Upper lobe of left lung (tissue), 6 donors: ENCODE measurements at regions not wholly inside any gene's neighbourhood (a gene's known extent, or its start where the extent isn't known, plus 50 kb on each side); places are given as distances from the start of the nearest gene placed in this dataset.

Experiments
- ATAC-seq, 2 donors: fragments of 200-7000 bp; cut with Tn5 transposase; one replicate each; pipeline ENCODE4 v1.9.1; 2022; ENCODE audit warnings: mild to moderate bottlenecking in 2 of 2, moderate library complexity in 2 of 2; ENCODE audit not compliant: low FRiP score in 2 of 2
- DNase-seq, 2 donors: peaks; one replicate each; pipeline ENCODE4 v3.0.0-alpha.2; 2019 to 2020
- H3K27ac ChIP-seq, 4 donors: fragments of 200-600 bp; sonication (generic); one replicate each; pipeline ENCODE4 v1.5.1; 2016 to 2019
- H3K27me3 ChIP-seq, 4 donors: fragments of 200-600 bp; sonication (generic); one replicate each; pipeline ENCODE4 v1.5.1; 2017 to 2019
- H3K36me3 ChIP-seq, 4 donors: fragments of 200-600 bp; sonication (generic); one replicate each; pipeline ENCODE4 v1.5.1; 2016 to 2019
- H3K4me1 ChIP-seq, 4 donors: fragments of 200-600 bp; sonication (generic); one replicate each; pipeline ENCODE4 v1.5.1; 2018 to 2019
- H3K4me3 ChIP-seq, 4 donors: fragments of 200-600 bp; sonication (generic); one replicate each; pipeline ENCODE4 v1.5.1; 2017 to 2019; ENCODE audit warnings: mild to moderate bottlenecking in 2 of 4, moderate library complexity in 1 of 4
- H3K9me3 ChIP-seq, 4 donors: fragments of 200-600 bp; sonication (generic); one replicate each; pipeline ENCODE4 v1.5.1; 2018 to 2019
- CTCF ChIP-seq, 6 experiments: fragments of 450-650 bp in 4 of 6; fragments of 200-600 bp in 2 of 6; sonication (generic) in 2 of 6; IDR thresholded peaks; one replicate each; pipeline ENCODE4 v1.5.1; 2016 to 2019; ENCODE audit warnings: antibody characterized with exemption in 6 of 6
- EP300 ChIP-seq, 4 donors: sonication (generic); formaldehyde crosslinking; IDR thresholded peaks; one replicate each; pipeline ENCODE4 v1.5.1; 2017; ENCODE audit warnings: antibody characterized with exemption in 4 of 4, control low read depth in 2 of 4
- POLR2A ChIP-seq, 4 donors: fragments of 450-650 bp; IDR thresholded peaks; one replicate each; pipeline ENCODE4 v1.5.1; 2016 to 2017; ENCODE audit warnings: antibody characterized with exemption in 4 of 4, mild to moderate bottlenecking in 2 of 4
- POLR2AphosphoS5 ChIP-seq, 2 donors: sonication (generic); formaldehyde crosslinking; IDR thresholded peaks; one replicate each; pipeline ENCODE4 v1.5.1; 2017; ENCODE audit warnings: antibody characterized with exemption in 2 of 2
- WGBS, 2 donors: methylation state at CpG; one replicate each; pipeline ENCODE4 v1.1.5; 2017 to 2018; 5-methylcytosine and 5-hydroxymethylcytosine counted together
- donor health status: DM: no; HTN: no; CAD: no; lungs with moderate emphysema.
- donor health status: DM: no; HTN: yes; CAD: no; lungs with severe emphysema.

- no peaks in the 10 kb centered on the region for H3K36me3 ChIP-seq
- H3K4me1 ChIP-seq = no peaks in the 10 kb centered on the region
- DNase-seq (no peak), ATAC-seq (no peak)
- no peaks in the 10 kb centered on the region for H3K9me3 ChIP-seq
- H3K27me3 ChIP-seq = no peaks in the 10 kb centered on the region
- H3K27ac ChIP-seq = no peak overlapping the region
- TF ChIP-seq EP300 (IDR thresholded peaks at IDR 0.05) (no peak), POLR2A (IDR thresholded peaks at IDR 0.05) (no peak), CTCF (IDR thresholded peaks at IDR 0.05) (no peak), POLR2AphosphoS5 (IDR thresholded peaks at IDR 0.05) (no peak)
- 85 to 91% methylated on average over 4 of the region's 4 CpGs for WGBS, 2 donors
- H3K4me3 ChIP-seq = no peak overlapping the region
Observed at GRCh38 chr7:42625421-42625820, 286.4 kb downstream of the C7orf25 start.

- H3K27ac ChIP-seq = no peak overlapping the region
- H3K36me3 ChIP-seq = no peaks in the 10 kb centered on the region
- TF ChIP-seq POLR2AphosphoS5 (IDR thresholded peaks at IDR 0.05) (no peak), POLR2A (IDR thresholded peaks at IDR 0.05) (no peak), EP300 (IDR thresholded peaks at IDR 0.05) (no peak), CTCF (IDR thresholded peaks at IDR 0.05) (no peak)
- H3K27me3 ChIP-seq = no peaks in the 10 kb centered on the region
- no peaks in the 10 kb centered on the region for H3K4me1 ChIP-seq
- DNase-seq (no peak), ATAC-seq (no peak)
- no peaks in the 10 kb centered on the region for H3K9me3 ChIP-seq
- H3K4me3 ChIP-seq = no peak overlapping the region
Observed at GRCh38 chr7:42624471-42624870, 287.4 kb downstream of the C7orf25 start.

GRCh38 chr7:42621543-42622219 lies 290.2 kb downstream of the C7orf25 start:
- no peaks in the 10 kb centered on the region for H3K9me3 ChIP-seq
- ATAC-seq (no peak), DNase-seq (no peak)
- TF ChIP-seq CTCF (IDR thresholded peaks at IDR 0.05) (no peak), EP300 (IDR thresholded peaks at IDR 0.05) (no peak), POLR2A (IDR thresholded peaks at IDR 0.05) (no peak), POLR2AphosphoS5 (IDR thresholded peaks at IDR 0.05) (no peak)
- 74 to 77% methylated on average over 3 of the region's 3 CpGs for WGBS, 2 donors
- no peak overlapping the region for H3K4me3 ChIP-seq
- no peaks in the 10 kb centered on the region for H3K27me3 ChIP-seq
- no peak overlapping the region for H3K27ac ChIP-seq
- no peaks in the 10 kb centered on the region for H3K36me3 ChIP-seq
- no peaks in the 10 kb centered on the region for H3K4me1 ChIP-seq

- H3K4me3 ChIP-seq = no peak overlapping the region
- no peak overlapping the region for H3K27ac ChIP-seq
- no peak for DNase-seq
- ATAC-seq = no peak
- no peaks in the 10 kb centered on the region for H3K9me3 ChIP-seq
- no peaks in the 10 kb centered on the region for H3K27me3 ChIP-seq
- no peaks in the 10 kb centered on the region for H3K4me1 ChIP-seq
- WGBS, 2 donors = 86 to 90% methylated on average over 7 of the region's 7 CpGs
- no peak for TF ChIP-seq EP300 (IDR thresholded peaks at IDR 0.05)
- TF ChIP-seq CTCF (IDR thresholded peaks at IDR 0.05) = no peak
- no peak for TF ChIP-seq POLR2A (IDR thresholded peaks at IDR 0.05)
- no peak for TF ChIP-seq POLR2AphosphoS5 (IDR thresholded peaks at IDR 0.05)
- H3K36me3 ChIP-seq = no peaks in the 10 kb centered on the region
Observed at GRCh38 chr7:42618651-42619360, 293.1 kb downstream of the C7orf25 start.
